Gastrocnemius medialis (tissue), 4 donors: ENCODE measurements at regions not wholly inside any gene's neighbourhood (a gene's known extent, or its start where the extent isn't known, plus 50 kb on each side); places are given as distances from the start of the nearest gene placed in this dataset.

Source experiments
- CTCF ChIP-seq, 5 experiments: fragments of 450-650 bp in 3 of 5; fragments of 200-600 bp in 2 of 5; sonication (generic) in 2 of 5; IDR thresholded peaks in 4 of 5; conservative IDR thresholded peaks in 1 of 5; 1 replicate in 4 of 5; 2 replicates in 1 of 5; pipeline ENCODE4 v1.5.1; 2016 to 2019; ENCODE audit warnings: antibody characterized with exemption in 5 of 5, mild to moderate bottlenecking in 3 of 5, moderate library complexity in 3 of 5
- POLR2A ChIP-seq, 2 donors: fragments of 450-650 bp; IDR thresholded peaks; one replicate each; pipeline ENCODE4 v1.6.1; 2017; ENCODE audit warnings: antibody characterized with exemption in 2 of 2, mild to moderate bottlenecking in 2 of 2, moderate library complexity in 2 of 2

- TF ChIP-seq CTCF (IDR thresholded peaks at IDR 0.05 in 4 of 5, conservative IDR thresholded peaks at IDR 0.05 in 1 of 5) (no peak), POLR2A (IDR thresholded peaks at IDR 0.05) (no peak)
Measured at GRCh38 chr4:158422546-158422945, 99.1 kb upstream of the RXFP1 start.
